H1 (cell line): ENCODE measurements at regions not wholly inside any gene's neighbourhood (a gene's known extent, or its start where the extent isn't known, plus 50 kb on each side); places are given as distances from the start of the nearest gene placed in this dataset.

ENCODE experiments used
- CTCF ChIA-PET: fragments of 300-600 bp; sonication (Branson Sonifier 250); formaldehyde crosslinking; loops from one replicate; lab custom pipeline; 2021; ENCODE audit not compliant: partially characterized antibody; lab: Charles Lee
- POLR2A ChIA-PET: fragments of 300-600 bp; sonication (Branson Sonifier 250); formaldehyde crosslinking; loops from one replicate; lab custom pipeline; 2021; ENCODE audit warnings: inconsistent platforms; ENCODE audit not compliant: partially characterized antibody; lab: Charles Lee
- DNase-seq, 2 experiments: peaks; one replicate each; pipeline versions ENCODE4 v3.0.0 to v3.0.0-alpha.2; 2010 to 2022; ENCODE audit warnings: low spot score in 2 of 2, low read depth in 1 of 2, mixed read lengths in 1 of 2
- FAIRE-seq: peaks from 2 replicates; lab custom pipeline; 2011; peaks lifted over from hg19 to GRCh38; lab: Jason Lieb, UNC
- H2AFZ ChIP-seq: 2 replicates; pipeline ENCODE4 v1.8.1; 2012; ENCODE audit warnings: low read length, inconsistent platforms
- H2AK5ac ChIP-seq: 2 replicates; pipeline ENCODE4 v1.6.1; 2013; ENCODE audit warnings: low read depth, low read length
- H2BK120ac ChIP-seq: replicated peaks from 2 replicates; pipeline ENCODE3; 2013; ENCODE audit warnings: low read depth, low read length, inconsistent platforms
- H2BK12ac ChIP-seq: 2 replicates; pipeline ENCODE4 v1.6.1; 2013; ENCODE audit warnings: low read depth, low read length
- H2BK15ac ChIP-seq: 2 replicates; pipeline ENCODE4 v1.6.1; 2013; ENCODE audit warnings: low read length
- H2BK20ac ChIP-seq: 2 replicates; pipeline ENCODE4 v1.6.1; 2013; ENCODE audit warnings: low read length
- H2BK5ac ChIP-seq: 2 replicates; pipeline ENCODE4 v1.6.1; 2013; ENCODE audit warnings: low read depth, low read length
- H3K14ac ChIP-seq: 2 replicates; pipeline ENCODE4 v1.6.1; 2013; ENCODE audit warnings: inconsistent platforms; ENCODE audit not compliant: insufficient read length
- H3K18ac ChIP-seq: 2 replicates; pipeline ENCODE4 v1.6.1; 2013; ENCODE audit warnings: low read length; ENCODE audit errors: extremely low read depth
- H3K23ac ChIP-seq: 2 replicates; pipeline ENCODE4 v1.6.1; 2013; ENCODE audit warnings: inconsistent platforms; ENCODE audit not compliant: insufficient read length
- H3K23me2 ChIP-seq: 2 replicates; pipeline ENCODE4 v1.6.1; 2013; ENCODE audit warnings: low read depth, low read length
- H3K27ac ChIP-seq: 2 replicates; pipeline ENCODE4 v1.6.1; 2011; ENCODE audit warnings: low read depth, low read length, inconsistent platforms
- H3K27me3 ChIP-seq, 4 experiments: replicated peaks in 1 of 4; 1 replicate in 1 of 4; 2 replicates in 3 of 4; pipeline versions ENCODE4 v1.6.1 to v1.8.1; 2011 to 2013; ENCODE audit warnings: low read length in 3 of 4, mild to moderate bottlenecking in 3 of 4, inconsistent platforms in 2 of 4, mixed read lengths in 2 of 4, moderate library complexity in 1 of 4; ENCODE audit not compliant: control insufficient read depth in 3 of 4, insufficient read depth in 3 of 4; ENCODE audit errors: extremely low read depth in 1 of 4
- H3K36me3 ChIP-seq, 4 experiments: 2 replicates each; pipeline versions ENCODE4 v1.6.1 to v1.8.1; 2011 to 2013; ENCODE audit warnings: mild to moderate bottlenecking in 4 of 4, low read length in 3 of 4, moderate library complexity in 2 of 4, control low read depth in 1 of 4, inconsistent platforms in 1 of 4; ENCODE audit not compliant: insufficient read depth in 4 of 4, control insufficient read depth in 2 of 4
- H3K4ac ChIP-seq: replicated peaks from 2 replicates; pipeline ENCODE3; 2013; ENCODE audit warnings: low read length, low read depth, mixed read lengths, inconsistent platforms; ENCODE audit not compliant: insufficient read length
- H3K4me1 ChIP-seq, 4 experiments: replicated peaks in 1 of 4; 1 replicate in 1 of 4; 2 replicates in 3 of 4; pipeline versions ENCODE4 v1.6.1 to v1.8.1; 2011 to 2013; ENCODE audit warnings: low read length in 3 of 4, inconsistent platforms in 2 of 4, mixed read lengths in 1 of 4; ENCODE audit not compliant: insufficient read depth in 4 of 4, control insufficient read depth in 3 of 4
- H3K4me2 ChIP-seq, 2 experiments: 2 replicates each; pipeline versions ENCODE4 v1.6.1 to v1.8.1; 2011 to 2013; ENCODE audit warnings: low read depth in 2 of 2, low read length in 2 of 2, control low read depth in 1 of 2, inconsistent platforms in 1 of 2, mild to moderate bottlenecking in 1 of 2; ENCODE audit not compliant: insufficient read depth in 1 of 2
- H3K4me3 ChIP-seq, 4 experiments: fragments of 200-600, 300-600 bp in 1 of 4; sonication (generic), shearing (Covaris generic), sonication (Bioruptor Twin) in 1 of 4; 2 replicates each; pipeline versions ENCODE4 v1.5.1 to v1.8.1; 2011 to 2016; ENCODE audit warnings: low read length in 4 of 4, low read depth in 3 of 4, control low read depth in 2 of 4, inconsistent platforms in 2 of 4, mild to moderate bottlenecking in 2 of 4, mixed read lengths in 1 of 4, moderate library complexity in 1 of 4; ENCODE audit not compliant: insufficient read depth in 2 of 4; ENCODE audit errors: extremely low read depth in 1 of 4
- H3K56ac ChIP-seq: replicated peaks from 2 replicates; pipeline ENCODE3; 2013; ENCODE audit warnings: low read depth, mild to moderate bottlenecking, mixed read lengths, low read length, inconsistent platforms; ENCODE audit not compliant: insufficient read length
- H3K79me1 ChIP-seq: 2 replicates; pipeline ENCODE4 v1.6.1; 2013; ENCODE audit warnings: low read depth, low read length, control low read depth
- H3K79me2 ChIP-seq, 2 experiments: 2 replicates each; pipeline versions ENCODE4 v1.6.1 to v1.8.1; 2012 to 2013; ENCODE audit warnings: low read length in 2 of 2, mild to moderate bottlenecking in 2 of 2, inconsistent platforms in 1 of 2; ENCODE audit not compliant: insufficient read depth in 2 of 2, control insufficient read depth in 1 of 2
- H3K9ac ChIP-seq, 4 experiments: replicated peaks in 1 of 4; 1 replicate in 1 of 4; 2 replicates in 3 of 4; pipeline versions ENCODE4 v1.6.1 to v1.8.1; 2011 to 2013; ENCODE audit warnings: low read depth in 3 of 4, low read length in 3 of 4, control low read depth in 2 of 4, mild to moderate bottlenecking in 2 of 4, moderate library complexity in 2 of 4, inconsistent platforms in 1 of 4; ENCODE audit errors: extremely low read depth in 1 of 4
- H3K9me3 ChIP-seq, 2 experiments: 2 replicates each; pipeline versions ENCODE4 v1.6.1 to v1.8.1; 2012 to 2013; ENCODE audit warnings: mild to moderate bottlenecking in 2 of 2, moderate library complexity in 2 of 2, control low read depth in 1 of 2, inconsistent platforms in 1 of 2, low read depth in 1 of 2, low read length in 1 of 2, mixed read lengths in 1 of 2; ENCODE audit not compliant: insufficient read depth in 2 of 2
- H4K20me1 ChIP-seq, 2 experiments: replicated peaks in 1 of 2; 2 replicates each; pipeline versions ENCODE3 to v1.8.1; 2011 to 2013; ENCODE audit warnings: inconsistent platforms in 2 of 2, low read length in 2 of 2, mild to moderate bottlenecking in 1 of 2; ENCODE audit not compliant: insufficient read depth in 2 of 2, control insufficient read depth in 1 of 2
- H4K5ac ChIP-seq: 2 replicates; pipeline ENCODE4 v1.6.1; 2013; ENCODE audit warnings: low read length, low read depth, mixed read lengths, inconsistent platforms; ENCODE audit not compliant: insufficient read length
- H4K8ac ChIP-seq: 2 replicates; pipeline ENCODE4 v1.8.0; 2013; ENCODE audit warnings: mild to moderate bottlenecking, moderate library complexity, low read length, inconsistent platforms; ENCODE audit not compliant: insufficient read depth; ENCODE audit errors: extremely low read depth
- H4K91ac ChIP-seq: replicated peaks from 2 replicates; pipeline ENCODE3; 2013; ENCODE audit warnings: low read length, mixed read lengths, inconsistent platforms; ENCODE audit not compliant: insufficient read length
- CEBPB ChIP-seq: IDR thresholded peaks from 2 replicates; pipeline ENCODE4 v1.6.1; 2012; ENCODE audit warnings: low read depth, low read length
- E2F6 ChIP-seq: IDR thresholded peaks from 2 replicates; pipeline ENCODE4 v1.6.1; 2012; ENCODE audit warnings: inconsistent platforms
- EP300 ChIP-seq, 2 experiments: IDR thresholded peaks; 1 replicate in 1 of 2; 2 replicates in 1 of 2; pipeline ENCODE4 v1.6.1; 2011 to 2012; ENCODE audit warnings: low read depth in 2 of 2, low read length in 2 of 2, mild to moderate bottlenecking in 2 of 2, borderline replicate concordance in 1 of 2, inconsistent platforms in 1 of 2, moderate library complexity in 1 of 2
- GABPA ChIP-seq: IDR thresholded peaks from 2 replicates; pipeline ENCODE4 v1.6.1; 2011; ENCODE audit warnings: mild to moderate bottlenecking, low read length, moderate library complexity, borderline replicate concordance; ENCODE audit not compliant: insufficient read depth
- KDM4A ChIP-seq: IDR thresholded peaks from one replicate; pipeline ENCODE4 v1.7.1; 2012; ENCODE audit warnings: low read depth, mild to moderate bottlenecking, moderate library complexity, low read length, inconsistent platforms; ENCODE audit not compliant: severe bottlenecking
- MAX ChIP-seq: IDR thresholded peaks from 2 replicates; pipeline ENCODE4 v1.6.1; 2012; ENCODE audit warnings: inconsistent platforms
- PHF8 ChIP-seq: fragments of 200-600 bp; sonication (generic); conservative IDR thresholded peaks from 2 replicates; pipeline ENCODE4 v1.7.1; 2012; ENCODE audit warnings: low read depth, mild to moderate bottlenecking, inconsistent platforms, low read length, moderate library complexity
- POLR2AphosphoS5 ChIP-seq: IDR thresholded peaks from 2 replicates; pipeline ENCODE4 v1.6.1; 2011; ENCODE audit warnings: low read depth, low read length
- POU5F1 ChIP-seq: IDR thresholded peaks from 2 replicates; pipeline ENCODE4 v1.6.1; 2011; ENCODE audit warnings: low read depth, mild to moderate bottlenecking, low read length, moderate library complexity
- RXRA ChIP-seq: IDR thresholded peaks from 2 replicates; pipeline ENCODE4 v1.6.1; 2011; ENCODE audit warnings: low read depth, mild to moderate bottlenecking, low read length, moderate library complexity; ENCODE audit not compliant: insufficient read depth
- SAP30 ChIP-seq: fragments of 300-600 bp; sonication (generic); IDR thresholded peaks from 2 replicates; pipeline ENCODE4 v1.7.1; 2012; ENCODE audit warnings: low read length, moderate library complexity, mild to moderate bottlenecking, inconsistent platforms; ENCODE audit not compliant: insufficient read depth, insufficient replicate concordance
- SP2 ChIP-seq: IDR thresholded peaks from 2 replicates; pipeline ENCODE4 v1.6.1; 2012; ENCODE audit warnings: mild to moderate bottlenecking, low read length, inconsistent platforms
- TBP ChIP-seq: IDR thresholded peaks from 2 replicates; pipeline ENCODE4 v1.6.1; 2011; ENCODE audit warnings: low read depth, low read length, improper control_type of control experiment
- WGBS, 2 experiments: shearing (Covaris generic) in 1 of 2; methylation state at CpG; one replicate each; pipeline versions ENCODE4 v1.1.6 to v1.1.7; 2013 to 2015; ENCODE audit warnings: low lambda C conversion rate in 2 of 2, mixed read lengths in 2 of 2, inconsistent platforms in 1 of 2, low coverage in 1 of 2, missing lambda C conversion rate in 1 of 2; ENCODE audit not compliant: insufficient replicate concordance in 2 of 2, insufficient coverage in 1 of 2, insufficient read length in 1 of 2; ENCODE audit errors: extremely low coverage in 1 of 2, missing lambda C conversion rate in 1 of 2; 5-methylcytosine and 5-hydroxymethylcytosine counted together

GRCh38 chr11:97354026-97354425 lies 964.2 kb downstream of the JRKL start:
- CTCF ChIA-PET, result interaction anchor here (1.2 kb wide), 1 partner anchor 890 kb away, joined by 3 read pairs; no protein-coding TSS in a partner anchor
- H2AK5ac ChIP-seq, result no peak overlapping the region
- POLR2A ChIA-PET, result no interaction called here
- no peak overlapping the region for H3K4me3 ChIP-seq
- no peak overlapping the region for H3K4ac ChIP-seq
- WGBS, 2 experiments, result 83% methylated on average over 1 of the region's 1 CpG; no CpG with 5 or more reads in 1 of the 2 experiments
- no peak overlapping the region for H2AFZ ChIP-seq
- H4K5ac ChIP-seq, result no peak overlapping the region
- no peaks in the 10 kb centered on the region for H3K36me3 ChIP-seq
- H3K79me1 ChIP-seq, result no peaks in the 10 kb centered on the region
- no peak overlapping the region for H2BK5ac ChIP-seq
- H3K23ac ChIP-seq, result no peak overlapping the region
- H3K9ac ChIP-seq, result no peak overlapping the region
- H4K20me1 ChIP-seq, result no peaks in the 10 kb centered on the region
- no peak overlapping the region for H3K14ac ChIP-seq
- no peak overlapping the region for H3K27ac ChIP-seq
- H3K27me3 ChIP-seq, result peaks cover 0 to 1% (median 0%) of the 10 kb centered on the region in 4 experiments; a peak in 1 of 7 replicates
- H2BK20ac ChIP-seq, result no peak overlapping the region
- H3K23me2 ChIP-seq, result no peaks in the 10 kb centered on the region
- FAIRE-seq (no peak), DNase-seq (no peak)
- H4K91ac ChIP-seq, result no peak overlapping the region
- H3K56ac ChIP-seq, result no peak overlapping the region
- H3K18ac ChIP-seq, result no peak overlapping the region
- no peak overlapping the region for H3K4me2 ChIP-seq
- H3K79me2 ChIP-seq, result no peaks in the 10 kb centered on the region
- no peaks in the 10 kb centered on the region; a peak in 2 of 7 replicates for H3K4me1 ChIP-seq
- H2BK12ac ChIP-seq, result no peak overlapping the region
- no peaks in the 10 kb centered on the region for H3K9me3 ChIP-seq
- H2BK15ac ChIP-seq, result no peak overlapping the region
- H4K8ac ChIP-seq, result no peak overlapping the region
- no peak overlapping the region for H2BK120ac ChIP-seq
- TF ChIP-seq CEBPB (no peak), POU5F1 (no peak), MAX (no peak), RXRA (no peak), POLR2AphosphoS5 (no peak), SP2 (no peak), SAP30 (no peak), GABPA (no peak), EP300 (IDR thresholded peaks at IDR 0.05; ENCODE audit: borderline replicate concordance in 1 of 2, low read depth in 2 of 2, low read length in 2 of 2) (no peak), TBP (no peak), KDM4A (no peak), E2F6 (no peak), PHF8 (no peak)
